Spleen (tissue), 7 donors: ENCODE measurements at regions not wholly inside any gene's neighbourhood (a gene's known extent, or its start where the extent isn't known, plus 50 kb on each side); places are given as distances from the start of the nearest gene placed in this dataset.

Experiments
- POLR2A ChIP-seq, 3 donors: fragments of 450-650 bp; IDR thresholded peaks; one replicate each; pipeline ENCODE4 v1.5.1; 2017; ENCODE audit warnings: antibody characterized with exemption in 3 of 3, mild to moderate bottlenecking in 1 of 3
- POLR2AphosphoS5 ChIP-seq, 3 donors: sonication (generic); formaldehyde crosslinking; IDR thresholded peaks; one replicate each; pipeline ENCODE4 v1.5.1; 2017; ENCODE audit warnings: antibody characterized with exemption in 3 of 3
- TF ChIP-seq, protein P1 (sequence below), 11 experiments: fragments of 200-600 bp in 7 of 11; fragments of 450-650 bp in 4 of 11; sonication (generic) in 4 of 11; IDR thresholded peaks in 8 of 11; conservative IDR thresholded peaks in 3 of 11; 1 replicate in 7 of 11; 2 replicates in 4 of 11; pipeline versions ENCODE4 v1.4.0 to v1.8.0; 2016 to 2021; ENCODE audit warnings: antibody characterized with exemption in 11 of 11, inconsistent platforms in 4 of 11, mild to moderate bottlenecking in 1 of 11
- donor health status: DM: no; HTN: no; CAD: no; lungs with moderate emphysema.
- donor health status: DM: no; HTN: no; CAD: no.
- donor health status: DM: no; HTN: no; CAD: no.

DNA sequence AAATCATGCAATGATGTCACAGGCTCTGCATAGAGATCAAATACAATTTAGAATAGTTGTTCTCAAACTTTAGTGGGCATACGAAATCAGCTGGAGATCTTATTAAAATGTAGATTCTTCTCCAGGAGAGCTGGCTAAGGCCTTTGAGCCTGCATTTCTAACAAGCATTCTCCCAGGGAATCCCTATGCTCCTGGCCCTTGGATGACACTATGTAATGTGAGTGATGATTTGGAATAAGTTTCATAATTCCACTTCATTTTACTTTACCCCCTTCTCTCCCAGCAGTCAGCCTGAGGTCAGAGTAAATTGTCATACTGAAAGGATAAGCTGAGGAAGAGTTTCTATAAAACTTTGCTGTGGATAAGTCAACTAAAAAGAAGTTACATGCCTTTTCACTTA, 189.1 kb downstream of the UBE2E3 start:
- TF ChIP-seq, protein P1, sequence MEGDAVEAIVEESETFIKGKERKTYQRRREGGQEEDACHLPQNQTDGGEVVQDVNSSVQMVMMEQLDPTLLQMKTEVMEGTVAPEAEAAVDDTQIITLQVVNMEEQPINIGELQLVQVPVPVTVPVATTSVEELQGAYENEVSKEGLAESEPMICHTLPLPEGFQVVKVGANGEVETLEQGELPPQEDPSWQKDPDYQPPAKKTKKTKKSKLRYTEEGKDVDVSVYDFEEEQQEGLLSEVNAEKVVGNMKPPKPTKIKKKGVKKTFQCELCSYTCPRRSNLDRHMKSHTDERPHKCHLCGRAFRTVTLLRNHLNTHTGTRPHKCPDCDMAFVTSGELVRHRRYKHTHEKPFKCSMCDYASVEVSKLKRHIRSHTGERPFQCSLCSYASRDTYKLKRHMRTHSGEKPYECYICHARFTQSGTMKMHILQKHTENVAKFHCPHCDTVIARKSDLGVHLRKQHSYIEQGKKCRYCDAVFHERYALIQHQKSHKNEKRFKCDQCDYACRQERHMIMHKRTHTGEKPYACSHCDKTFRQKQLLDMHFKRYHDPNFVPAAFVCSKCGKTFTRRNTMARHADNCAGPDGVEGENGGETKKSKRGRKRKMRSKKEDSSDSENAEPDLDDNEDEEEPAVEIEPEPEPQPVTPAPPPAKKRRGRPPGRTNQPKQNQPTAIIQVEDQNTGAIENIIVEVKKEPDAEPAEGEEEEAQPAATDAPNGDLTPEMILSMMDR (IDR thresholded peaks at IDR 0.05 in 8 of 11, conservative IDR thresholded peaks at IDR 0.05 in 3 of 11), result no peak
- TF ChIP-seq POLR2A (IDR thresholded peaks at IDR 0.05) (no peak), POLR2AphosphoS5 (IDR thresholded peaks at IDR 0.05) (no peak)
